ENCODE measurements at regions not wholly inside any gene's neighbourhood (a gene's known extent, or its start where the extent isn't known, plus 50 kb on each side); places are given as distances from the start of the nearest gene placed in this dataset.

GRCh38 chr20:24718277-24718676, 230.8 kb upstream of the CST7 start:
- no peak for DNase-seq

DNA sequence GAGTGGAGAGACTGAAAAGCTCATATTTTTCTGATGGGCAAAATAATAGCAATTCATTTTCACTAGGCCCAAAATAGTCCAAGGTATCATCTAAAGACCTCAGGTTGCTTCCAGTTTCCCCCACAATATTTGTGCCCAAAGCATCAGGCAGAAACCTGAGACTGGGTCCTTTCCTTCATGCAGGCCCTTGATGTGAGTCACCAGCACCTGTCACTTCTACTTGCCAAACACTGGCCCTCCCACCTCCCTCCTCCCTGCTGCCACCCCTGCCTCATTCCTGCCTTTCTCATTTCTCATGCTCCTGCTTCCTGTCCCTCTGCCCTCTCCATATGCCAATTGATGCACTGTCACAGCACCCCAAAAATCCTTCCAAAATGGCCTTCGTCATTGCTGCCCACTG, 230.4 kb upstream of the CST7 start:
- no peak for DNase-seq

DNA sequence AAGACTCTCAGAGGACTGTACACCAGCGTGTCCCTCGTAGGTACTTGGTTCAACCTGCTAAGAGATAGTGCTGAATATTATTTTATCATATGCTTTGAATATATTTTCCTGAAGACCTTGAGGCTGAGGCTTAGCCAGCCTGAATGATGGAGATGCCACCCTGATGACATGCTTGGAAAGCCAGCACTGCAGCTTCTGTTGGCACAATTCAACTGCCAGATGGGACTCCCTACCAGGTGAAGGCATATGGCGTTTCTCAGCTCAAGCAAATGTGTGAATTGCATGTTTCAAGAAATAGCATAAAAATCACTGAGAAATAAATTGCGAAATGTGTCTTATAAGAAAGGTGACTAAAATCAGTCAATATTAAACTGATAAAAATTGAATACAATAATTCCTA, 228.1 kb upstream of the CST7 start:
- no peak for DNase-seq

- DNase-seq: no peak
These were observed 227.0 kb upstream of the CST7 start for GRCh38 chr20:24721891-24722568.

DNA sequence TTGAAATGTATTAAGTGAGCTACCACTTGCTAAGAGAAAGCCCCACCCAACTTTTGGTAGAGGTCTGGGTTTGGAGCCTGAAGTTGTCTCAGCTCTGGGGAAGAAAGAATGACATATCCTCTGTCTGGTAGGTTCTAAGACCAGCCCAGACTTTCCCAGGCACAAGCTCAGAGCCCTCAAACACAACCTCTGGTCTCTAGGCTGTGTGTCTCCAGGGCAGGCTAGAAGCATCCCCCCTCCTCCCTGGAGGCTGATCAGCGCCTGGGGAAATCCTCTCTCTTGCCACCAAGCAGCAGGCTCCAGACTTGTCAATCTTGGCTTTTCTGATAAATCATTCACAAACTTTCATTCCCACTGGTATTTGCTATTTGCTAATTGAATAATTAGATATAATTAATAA, 226.5 kb upstream of the CST7 start:
- DNase-seq: no peak

DNA sequence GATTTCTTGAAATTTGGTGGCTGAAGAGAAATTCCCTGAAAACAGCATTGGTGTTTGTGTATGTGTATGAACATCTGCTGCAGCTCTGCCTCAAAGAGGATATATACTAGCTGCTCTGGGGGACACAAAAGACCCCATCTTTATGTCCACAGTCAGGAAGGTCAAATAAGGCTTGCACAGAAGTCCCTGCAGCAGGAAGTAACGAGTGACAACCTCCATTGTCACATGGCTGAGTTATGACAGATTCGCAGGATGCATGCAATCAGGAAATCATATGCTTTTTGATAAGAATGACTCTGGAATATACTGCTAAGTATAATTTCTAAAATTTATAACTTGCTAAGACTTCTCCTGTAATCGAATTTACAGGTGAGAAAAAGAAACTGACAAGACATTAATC, 225.9 kb upstream of the CST7 start:
- no peak for DNase-seq

DNA sequence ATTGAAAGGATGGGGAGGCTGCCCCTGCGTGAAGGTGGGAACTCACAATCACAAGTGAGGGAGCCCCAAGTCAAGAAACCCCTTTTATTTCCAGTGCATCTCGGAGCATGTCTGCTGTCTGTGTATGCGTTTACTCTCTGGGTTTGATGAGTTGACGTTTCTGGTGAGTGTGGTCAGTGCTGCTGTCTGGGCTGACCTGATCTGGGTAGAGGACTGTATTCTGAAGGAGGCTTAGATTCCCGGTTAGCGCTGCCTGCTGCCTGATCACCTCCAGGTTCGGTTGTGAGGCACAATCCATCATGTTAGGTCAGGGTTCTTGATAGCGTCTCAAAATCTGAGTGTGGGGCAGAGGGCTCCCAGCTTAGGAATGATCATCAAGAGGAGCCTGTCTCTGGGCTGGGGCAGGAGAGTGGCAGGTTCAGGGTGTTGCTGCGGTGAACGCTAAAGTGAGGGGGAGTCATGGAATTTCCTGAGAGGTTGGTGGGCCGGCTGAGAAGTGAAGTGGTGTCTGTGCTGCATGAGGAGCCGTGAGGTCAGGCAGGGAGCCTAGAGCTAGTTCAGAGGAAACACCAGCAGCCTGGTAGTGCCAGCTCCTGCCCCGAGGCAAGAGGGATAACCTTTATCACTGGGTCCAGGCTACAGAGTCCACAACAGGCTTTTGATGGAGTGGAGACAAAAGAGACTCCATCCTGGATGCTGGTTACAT, 225.3 kb upstream of the CST7 start:
- no peak for DNase-seq

DNA sequence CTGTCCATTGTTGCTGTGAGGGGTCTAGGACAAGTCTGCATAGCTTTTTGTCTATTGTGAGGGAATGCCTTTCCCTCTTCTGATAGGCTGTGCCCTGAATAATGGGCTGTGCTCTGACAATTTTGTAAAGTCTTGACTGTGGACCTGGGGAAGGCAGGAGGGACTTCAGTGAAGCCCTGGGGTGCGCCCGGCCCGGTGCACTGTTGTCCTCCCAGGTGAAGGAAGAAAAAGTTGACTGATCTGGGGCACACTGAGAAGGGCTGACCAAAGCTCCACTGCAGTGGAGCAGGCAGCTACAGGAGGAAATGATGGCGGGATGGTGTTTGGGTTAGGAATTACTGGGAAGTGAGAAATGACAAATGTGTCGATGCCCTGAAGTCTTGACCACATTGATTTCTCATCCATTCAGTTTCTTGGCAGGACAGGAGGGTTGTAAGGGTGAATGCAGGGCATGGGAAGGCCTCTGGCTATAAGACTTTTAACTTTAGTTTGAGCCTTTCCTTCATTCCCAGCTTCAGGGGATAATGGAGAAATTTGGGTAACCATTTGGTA, 224.0 kb upstream of the CST7 start:
- DNase-seq: no peak

- no peak for DNase-seq
These were observed 221.3 kb upstream of the CST7 start for GRCh38 chr20:24727795-24728194.

DNA sequence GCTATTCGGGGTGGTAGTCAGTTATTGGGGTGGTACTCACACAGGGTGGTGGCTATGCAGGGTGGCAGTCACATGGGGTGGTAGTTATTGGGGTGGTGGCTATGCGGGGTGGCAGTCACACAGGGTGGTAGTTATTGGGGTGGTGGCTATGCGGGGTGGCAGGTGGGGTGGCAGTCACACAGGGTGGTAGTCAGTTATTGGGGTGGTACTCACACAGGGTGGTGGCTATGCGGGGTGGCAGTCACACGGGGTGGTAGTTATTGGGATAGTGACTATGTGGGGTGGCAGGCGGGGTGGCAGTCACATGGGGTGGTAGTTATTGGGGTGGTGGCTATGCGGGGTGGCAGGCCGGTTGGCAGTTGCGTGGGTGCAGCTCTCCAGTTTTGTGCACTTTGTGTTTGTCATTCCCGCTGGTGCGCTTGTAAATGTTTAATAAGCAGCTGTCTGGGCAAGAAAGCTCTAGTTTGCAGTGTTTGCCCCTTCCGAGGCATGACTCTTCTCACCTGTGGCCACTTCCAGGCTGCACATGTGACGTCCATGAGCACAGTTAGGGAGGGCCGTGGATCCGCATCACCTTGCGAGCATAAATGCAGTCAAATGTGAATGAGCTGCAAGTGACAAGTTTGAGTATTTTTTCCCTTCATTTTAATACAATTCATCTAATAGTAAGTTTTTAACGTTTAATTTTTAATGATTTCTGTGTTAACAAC, 219.0 kb upstream of the CST7 start:
- DNase-seq: no peak

DNA sequence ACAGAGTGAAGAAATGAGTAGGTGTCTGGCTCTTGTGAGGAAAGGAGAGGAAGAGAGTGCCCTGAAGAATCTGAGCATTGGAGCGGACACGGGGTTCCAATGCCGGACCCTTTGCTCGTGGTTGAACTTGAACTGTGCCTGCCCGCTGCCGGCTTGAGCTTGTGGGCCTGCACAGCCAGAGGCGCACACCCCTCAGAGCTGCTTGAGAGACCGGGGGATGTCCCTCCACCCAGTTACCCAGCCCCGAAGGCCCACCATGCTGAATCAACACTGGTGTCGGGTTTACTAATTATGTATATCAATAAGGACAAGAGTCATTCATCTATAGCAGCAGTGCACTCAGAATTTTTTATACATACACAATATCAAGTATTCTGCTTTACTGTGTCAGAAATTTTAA, 218.3 kb upstream of the CST7 start:
- DNase-seq: no peak

DNA sequence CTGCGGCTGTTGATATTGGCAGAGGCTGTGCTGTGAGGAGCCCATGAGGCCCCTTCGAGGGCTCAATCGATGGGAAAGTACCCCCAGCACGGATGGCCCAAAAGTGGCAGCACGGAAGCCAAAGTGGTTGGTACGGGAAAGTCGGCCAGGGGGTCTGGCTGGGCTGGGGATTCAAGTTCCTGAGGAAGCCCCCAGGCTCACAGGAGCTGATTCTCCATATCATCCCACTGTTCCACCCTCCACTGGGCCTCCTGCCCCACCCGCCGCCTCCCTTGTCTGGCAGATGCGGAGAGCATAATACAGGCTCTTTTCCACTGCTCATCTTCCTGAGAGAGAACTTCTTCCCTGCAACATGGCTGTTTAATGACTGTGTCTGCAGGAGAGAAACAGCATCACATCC, 217.8 kb upstream of the CST7 start:
- DNase-seq: no peak

GRCh38 chr20:24732076-24732475, 217.0 kb upstream of the CST7 start:
- no peak for DNase-seq

DNA sequence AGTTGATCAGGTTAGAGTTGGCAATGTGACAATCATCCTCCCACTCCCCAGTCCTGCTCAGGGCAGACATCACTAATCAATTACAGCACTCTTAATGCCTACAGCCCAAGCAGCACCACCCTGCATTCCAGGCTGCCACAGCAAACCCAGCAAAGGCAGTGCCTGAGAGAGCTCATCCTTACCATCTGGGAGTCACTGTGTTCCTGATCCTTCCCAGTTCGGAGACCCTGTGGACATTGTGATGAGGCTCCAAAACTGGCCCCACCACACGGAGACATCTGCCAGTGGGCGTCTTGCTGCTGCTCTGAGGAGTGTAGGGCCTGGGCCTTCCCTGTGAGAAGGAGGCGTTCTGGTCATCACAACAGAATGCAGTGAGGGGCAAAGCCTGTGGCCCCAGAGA, 216.5 kb upstream of the CST7 start:
- no peak for DNase-seq

GRCh38 chr20:24733416-24733815, 215.7 kb upstream of the CST7 start:
- no peak for DNase-seq

- DNase-seq: no peak
These were observed 214.9 kb upstream of the CST7 start for GRCh38 chr20:24734139-24734538.

GRCh38 chr20:24735263-24735662, 213.8 kb upstream of the CST7 start:
- no peak for DNase-seq

GRCh38 chr20:24736131-24736843, 212.8 kb upstream of the CST7 start:
- DNase-seq: no peak

- no peak for DNase-seq
These were observed 212.2 kb upstream of the CST7 start for GRCh38 chr20:24736844-24737211.

- no peak for DNase-seq
These were observed 211.7 kb upstream of the CST7 start for GRCh38 chr20:24737212-24737850.

- DNase-seq: no peak
These were observed 210.9 kb upstream of the CST7 start for GRCh38 chr20:24738058-24738775.

DNA sequence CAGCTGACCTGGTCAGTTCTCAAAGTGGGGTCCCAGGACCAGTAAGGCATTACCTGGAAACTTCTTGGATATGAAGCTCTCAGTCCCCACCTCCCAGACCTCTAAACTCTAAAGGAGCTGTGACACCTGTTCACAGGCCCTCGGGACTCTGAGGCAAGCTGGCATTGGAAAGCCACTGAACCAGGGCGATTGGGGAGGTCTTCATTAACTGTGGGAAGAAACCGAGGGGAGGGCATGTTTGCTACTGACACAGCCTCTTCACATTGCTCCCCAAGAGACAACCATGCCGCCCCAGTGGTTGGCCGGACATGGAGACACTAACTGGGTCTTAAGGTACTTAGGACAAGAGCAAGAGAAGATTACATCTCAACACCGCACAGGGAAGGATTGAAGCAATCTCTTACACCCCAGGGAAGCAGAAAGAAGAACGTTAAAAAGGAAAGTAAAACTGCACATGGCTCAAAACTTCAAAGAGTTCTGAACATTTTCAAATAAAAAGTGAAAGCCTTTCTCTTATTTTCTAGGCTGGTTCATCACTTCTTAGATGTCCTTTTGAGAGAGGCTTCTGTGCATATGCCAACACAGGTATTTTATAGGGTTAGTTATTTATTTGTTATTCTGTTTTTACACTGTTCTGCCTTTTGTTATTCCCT, 210.0 kb upstream of the CST7 start:
- no peak for DNase-seq

Data from activated effector memory CD4-positive, alpha-beta T cell treated with anti-CD3 and anti-CD28 coated beads, Interleukin-2, amount 50 U/mL, for 16 hours (primary cell).